ENCODE measurements at regions not wholly inside any gene's neighbourhood (a gene's known extent, or its start where the extent isn't known, plus 50 kb on each side); places are given as distances from the start of the nearest gene placed in this dataset.

DNA sequence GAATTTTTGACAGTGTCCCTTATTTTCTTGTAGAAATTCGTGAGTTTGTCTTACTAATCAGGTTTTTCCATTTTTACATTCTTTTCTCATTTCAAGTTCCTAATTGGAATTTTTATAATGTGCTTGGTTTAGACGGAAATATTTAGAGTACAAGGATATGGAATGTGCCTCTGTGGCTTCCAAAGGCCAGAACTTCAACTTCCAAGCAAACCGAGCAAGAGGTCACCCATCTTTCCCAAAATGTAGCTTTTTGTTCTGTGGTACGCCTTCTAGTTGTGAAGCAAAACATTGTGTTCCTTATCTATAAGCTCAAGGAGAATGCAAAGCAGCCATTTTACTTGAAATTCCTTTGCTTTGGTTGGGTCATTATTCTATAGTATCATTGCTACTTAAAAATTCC, 212.8 kb upstream of the PACRGL start:
- TF ChIP-seq OSR1 (CRISPR knock-in tag; IDR thresholded peaks at IDR 0.05) (no peak), ZNF565 (CRISPR knock-in tag; conservative IDR thresholded peaks at IDR 0.05; ENCODE audit: low read depth) (no peak)
- TF ChIP-seq, protein P1, sequence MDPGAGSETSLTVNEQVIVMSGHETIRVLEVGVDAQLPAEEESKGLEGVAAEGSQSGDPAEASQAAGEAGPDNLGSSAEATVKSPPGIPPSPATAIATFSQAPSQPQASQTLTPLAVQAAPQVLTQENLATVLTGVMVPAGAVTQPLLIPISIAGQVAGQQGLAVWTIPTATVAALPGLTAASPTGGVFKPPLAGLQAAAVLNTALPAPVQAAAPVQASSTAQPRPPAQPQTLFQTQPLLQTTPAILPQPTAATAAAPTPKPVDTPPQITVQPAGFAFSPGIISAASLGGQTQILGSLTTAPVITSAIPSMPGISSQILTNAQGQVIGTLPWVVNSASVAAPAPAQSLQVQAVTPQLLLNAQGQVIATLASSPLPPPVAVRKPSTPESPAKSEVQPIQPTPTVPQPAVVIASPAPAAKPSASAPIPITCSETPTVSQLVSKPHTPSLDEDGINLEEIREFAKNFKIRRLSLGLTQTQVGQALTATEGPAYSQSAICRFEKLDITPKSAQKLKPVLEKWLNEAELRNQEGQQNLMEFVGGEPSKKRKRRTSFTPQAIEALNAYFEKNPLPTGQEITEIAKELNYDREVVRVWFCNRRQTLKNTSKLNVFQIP (CRISPR knock-in tag; IDR thresholded peaks at IDR 0.05; ENCODE audit: borderline replicate concordance, low read depth) = no peak
- TF ChIP-seq, protein P2, sequence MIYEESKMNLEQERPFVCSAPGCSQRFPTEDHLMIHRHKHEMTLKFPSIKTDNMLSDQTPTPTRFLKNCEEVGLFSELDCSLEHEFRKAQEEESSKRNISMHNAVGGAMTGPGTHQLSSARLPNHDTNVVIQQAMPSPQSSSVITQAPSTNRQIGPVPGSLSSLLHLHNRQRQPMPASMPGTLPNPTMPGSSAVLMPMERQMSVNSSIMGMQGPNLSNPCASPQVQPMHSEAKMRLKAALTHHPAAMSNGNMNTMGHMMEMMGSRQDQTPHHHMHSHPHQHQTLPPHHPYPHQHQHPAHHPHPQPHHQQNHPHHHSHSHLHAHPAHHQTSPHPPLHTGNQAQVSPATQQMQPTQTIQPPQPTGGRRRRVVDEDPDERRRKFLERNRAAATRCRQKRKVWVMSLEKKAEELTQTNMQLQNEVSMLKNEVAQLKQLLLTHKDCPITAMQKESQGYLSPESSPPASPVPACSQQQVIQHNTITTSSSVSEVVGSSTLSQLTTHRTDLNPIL (CRISPR knock-in tag; IDR thresholded peaks at IDR 0.05; ENCODE audit: low read depth) = no peak
